HG02973 (cell line): ENCODE measurements at regions not wholly inside any gene's neighbourhood (a gene's known extent, or its start where the extent isn't known, plus 50 kb on each side); places are given as distances from the start of the nearest gene placed in this dataset.
A peak's percentile ranks its signal among the peaks of the same experiment; 100 is the strongest.

ENCODE experiments used
- ATAC-seq: cut with Tn5 transposase; IDR thresholded peaks from one replicate; pipeline ENCODE4 v1.9.1; 2021; ENCODE audit warnings: moderate library complexity; ENCODE audit not compliant: unreplicated experiment

- no peak for ATAC-seq
These were observed 78.0 kb upstream of the GTSF1L start for GRCh38 chr20:43804781-43805180.

- no peak for ATAC-seq
These were observed 76.5 kb upstream of the GTSF1L start for GRCh38 chr20:43803276-43803675.

DNA sequence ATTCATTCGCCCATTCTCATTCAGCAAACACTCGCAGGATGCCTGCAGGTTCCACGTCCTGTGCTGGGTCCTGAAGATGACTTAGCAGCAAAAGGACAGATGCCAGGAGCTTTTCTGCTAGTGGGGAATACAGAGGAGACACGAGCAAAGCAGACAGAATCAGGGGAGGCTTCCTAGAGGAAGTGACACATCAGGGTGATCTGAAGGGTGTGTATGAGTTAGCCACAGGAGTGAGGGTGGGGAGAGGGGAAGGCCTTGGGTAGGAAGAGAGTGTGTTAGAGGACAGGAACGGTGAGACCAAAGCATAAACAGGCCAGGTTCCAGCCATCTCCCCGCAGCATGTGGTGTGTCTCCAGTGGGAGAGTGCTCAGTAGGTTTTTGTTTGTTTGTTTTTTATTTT is 73.4 kb upstream of the GTSF1L start:
- no peak for ATAC-seq

DNA sequence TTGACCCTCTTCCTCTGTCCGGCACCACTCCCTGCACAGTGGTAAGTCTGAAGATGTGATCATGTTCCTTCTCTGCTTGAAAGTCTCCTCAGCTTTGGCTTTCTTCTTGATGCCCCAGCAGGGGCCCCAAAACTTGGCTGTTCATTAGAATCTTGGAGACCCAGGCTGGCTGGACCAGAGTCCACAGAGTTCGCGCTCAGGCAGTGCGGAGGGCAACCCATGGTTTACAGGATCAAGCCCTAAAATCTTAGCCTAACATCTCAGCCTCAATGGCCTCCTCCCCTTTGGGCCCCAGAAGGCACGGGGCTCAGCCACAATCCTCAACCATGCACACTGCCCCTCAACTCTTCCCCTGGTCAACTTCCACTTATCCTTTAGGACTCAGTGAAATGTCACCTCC is 72.9 kb upstream of the GTSF1L start:
- ATAC-seq: no peak

GRCh38 chr20:43799150-43799711 is 72.4 kb upstream of the GTSF1L start:
- no peak for ATAC-seq

GRCh38 chr20:43798291-43799149 is 71.7 kb upstream of the GTSF1L start:
- no peak for ATAC-seq

DNA sequence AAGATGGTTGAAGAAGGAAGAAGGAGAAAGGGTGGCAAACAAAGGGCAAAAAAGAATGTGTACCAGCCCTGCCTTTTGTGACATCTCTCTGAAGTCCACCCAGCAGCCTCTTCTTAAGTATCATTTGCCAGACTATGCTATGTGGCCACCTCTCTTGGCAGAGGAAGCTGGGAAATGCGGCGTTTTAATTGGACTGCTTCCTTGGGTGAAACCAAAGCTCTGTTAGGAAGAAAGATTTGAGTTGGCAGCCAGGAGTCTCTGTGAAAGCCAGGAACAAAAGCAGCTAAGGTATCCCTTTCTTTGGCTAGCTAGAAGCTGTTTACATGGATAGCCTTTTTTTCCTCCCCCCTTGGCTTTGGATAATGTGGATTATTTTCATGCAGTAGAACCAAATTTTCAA is 67.5 kb upstream of the GTSF1L start:
- ATAC-seq: no peak

DNA sequence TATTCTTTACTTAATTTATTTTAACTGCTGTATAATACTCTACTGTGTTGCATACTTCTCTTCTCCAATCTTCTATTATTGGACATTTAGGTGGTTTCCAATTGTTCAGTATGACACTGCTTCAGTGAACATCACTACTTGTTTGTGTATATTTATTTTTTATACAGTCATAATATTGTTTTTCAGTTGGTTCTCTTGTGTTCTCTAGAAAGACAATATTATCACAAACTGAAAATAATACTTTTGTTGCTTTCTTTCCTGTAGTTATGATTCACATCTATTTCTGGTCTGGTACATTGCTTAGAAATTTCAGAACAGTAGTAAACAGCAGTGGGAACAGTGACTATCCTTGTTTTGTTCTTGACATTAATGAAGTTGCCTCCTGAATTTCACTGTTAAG is 62.8 kb upstream of the GTSF1L start:
- peak; percentile 53 for ATAC-seq

DNA sequence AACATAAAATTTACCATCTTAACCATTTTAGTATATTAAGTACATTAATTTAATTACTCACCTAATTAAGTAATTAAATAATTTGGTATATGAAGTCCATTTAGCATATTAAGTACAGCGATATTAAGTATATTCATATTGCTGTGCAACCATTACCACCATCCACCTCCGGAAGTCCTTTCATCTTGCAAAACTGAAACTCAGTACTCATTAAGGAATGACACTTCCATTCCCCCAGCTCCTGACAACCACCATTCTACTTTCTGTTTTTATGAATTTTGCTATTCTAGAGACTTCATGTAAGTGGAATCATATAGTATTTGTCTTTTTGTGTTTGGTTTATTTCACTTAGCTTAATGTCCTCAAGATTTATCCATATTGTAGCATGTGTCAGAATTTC is 61.1 kb upstream of the GTSF1L start:
- ATAC-seq: no peak

- no peak for ATAC-seq
These were observed 60.1 kb upstream of the GTSF1L start for GRCh38 chr20:43786885-43787284.

GRCh38 chr20:43781215-43781614 is 54.4 kb upstream of the GTSF1L start:
- ATAC-seq: no peak

DNA sequence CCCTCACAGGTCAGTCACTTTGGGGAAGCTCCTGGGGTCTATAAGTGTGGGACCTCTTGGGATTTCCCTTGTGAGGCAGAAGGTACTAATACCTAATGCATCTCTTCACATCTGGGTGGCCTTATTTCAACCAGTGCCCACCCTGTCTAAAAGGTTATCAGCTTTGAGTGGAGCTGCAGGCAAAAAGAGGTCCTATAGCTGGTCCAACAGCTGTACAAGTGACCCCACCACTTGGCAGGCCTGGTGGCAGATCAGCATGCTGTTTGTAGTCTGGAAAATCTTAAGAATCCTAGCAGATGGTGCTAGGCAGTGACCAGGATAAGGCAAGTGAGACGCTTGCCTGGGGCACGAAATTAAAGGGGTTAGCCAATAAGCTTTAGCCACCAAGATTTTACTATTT is 51.6 kb upstream of the GTSF1L start:
- no peak for ATAC-seq

GRCh38 chr20:43776691-43777090 is 49.9 kb upstream of the GTSF1L start:
- no peak for ATAC-seq
